H1 (cell line): ENCODE measurements at regions not wholly inside any gene's neighbourhood (a gene's known extent, or its start where the extent isn't known, plus 50 kb on each side); places are given as distances from the start of the nearest gene placed in this dataset.

Experiments used
- CTCF ChIA-PET: fragments of 300-600 bp; sonication (Branson Sonifier 250); formaldehyde crosslinking; loops from one replicate; lab custom pipeline; 2021; ENCODE audit not compliant: partially characterized antibody; lab: Charles Lee
- POLR2A ChIA-PET: fragments of 300-600 bp; sonication (Branson Sonifier 250); formaldehyde crosslinking; loops from one replicate; lab custom pipeline; 2021; ENCODE audit warnings: inconsistent platforms; ENCODE audit not compliant: partially characterized antibody; lab: Charles Lee
- DNase-seq, 2 experiments: peaks; one replicate each; pipeline versions ENCODE4 v3.0.0 to v3.0.0-alpha.2; 2010 to 2022; ENCODE audit warnings: low spot score in 2 of 2, low read depth in 1 of 2, mixed read lengths in 1 of 2
- FAIRE-seq: peaks from 2 replicates; lab custom pipeline; 2011; peaks lifted over from hg19 to GRCh38; lab: Jason Lieb, UNC
- H2AFZ ChIP-seq: 2 replicates; pipeline ENCODE4 v1.8.1; 2012; ENCODE audit warnings: low read length, inconsistent platforms
- H2AK5ac ChIP-seq: 2 replicates; pipeline ENCODE4 v1.6.1; 2013; ENCODE audit warnings: low read depth, low read length
- H2BK120ac ChIP-seq: replicated peaks from 2 replicates; pipeline ENCODE3; 2013; ENCODE audit warnings: low read depth, low read length, inconsistent platforms
- H2BK12ac ChIP-seq: 2 replicates; pipeline ENCODE4 v1.6.1; 2013; ENCODE audit warnings: low read depth, low read length
- H2BK15ac ChIP-seq: 2 replicates; pipeline ENCODE4 v1.6.1; 2013; ENCODE audit warnings: low read length
- H2BK20ac ChIP-seq: 2 replicates; pipeline ENCODE4 v1.6.1; 2013; ENCODE audit warnings: low read length
- H2BK5ac ChIP-seq: 2 replicates; pipeline ENCODE4 v1.6.1; 2013; ENCODE audit warnings: low read depth, low read length
- H3K14ac ChIP-seq: 2 replicates; pipeline ENCODE4 v1.6.1; 2013; ENCODE audit warnings: inconsistent platforms; ENCODE audit not compliant: insufficient read length
- H3K18ac ChIP-seq: 2 replicates; pipeline ENCODE4 v1.6.1; 2013; ENCODE audit warnings: low read length; ENCODE audit errors: extremely low read depth
- H3K23ac ChIP-seq: 2 replicates; pipeline ENCODE4 v1.6.1; 2013; ENCODE audit warnings: inconsistent platforms; ENCODE audit not compliant: insufficient read length
- H3K23me2 ChIP-seq: 2 replicates; pipeline ENCODE4 v1.6.1; 2013; ENCODE audit warnings: low read depth, low read length
- H3K27ac ChIP-seq: 2 replicates; pipeline ENCODE4 v1.6.1; 2011; ENCODE audit warnings: low read depth, low read length, inconsistent platforms
- H3K27me3 ChIP-seq, 4 experiments: replicated peaks in 1 of 4; 1 replicate in 1 of 4; 2 replicates in 3 of 4; pipeline versions ENCODE4 v1.6.1 to v1.8.1; 2011 to 2013; ENCODE audit warnings: low read length in 3 of 4, mild to moderate bottlenecking in 3 of 4, inconsistent platforms in 2 of 4, mixed read lengths in 2 of 4, moderate library complexity in 1 of 4; ENCODE audit not compliant: control insufficient read depth in 3 of 4, insufficient read depth in 3 of 4; ENCODE audit errors: extremely low read depth in 1 of 4
- H3K36me3 ChIP-seq, 4 experiments: 2 replicates each; pipeline versions ENCODE4 v1.6.1 to v1.8.1; 2011 to 2013; ENCODE audit warnings: mild to moderate bottlenecking in 4 of 4, low read length in 3 of 4, moderate library complexity in 2 of 4, control low read depth in 1 of 4, inconsistent platforms in 1 of 4; ENCODE audit not compliant: insufficient read depth in 4 of 4, control insufficient read depth in 2 of 4
- H3K4ac ChIP-seq: replicated peaks from 2 replicates; pipeline ENCODE3; 2013; ENCODE audit warnings: low read length, low read depth, mixed read lengths, inconsistent platforms; ENCODE audit not compliant: insufficient read length
- H3K4me1 ChIP-seq, 4 experiments: replicated peaks in 1 of 4; 1 replicate in 1 of 4; 2 replicates in 3 of 4; pipeline versions ENCODE4 v1.6.1 to v1.8.1; 2011 to 2013; ENCODE audit warnings: low read length in 3 of 4, inconsistent platforms in 2 of 4, mixed read lengths in 1 of 4; ENCODE audit not compliant: insufficient read depth in 4 of 4, control insufficient read depth in 3 of 4
- H3K4me2 ChIP-seq, 2 experiments: 2 replicates each; pipeline versions ENCODE4 v1.6.1 to v1.8.1; 2011 to 2013; ENCODE audit warnings: low read depth in 2 of 2, low read length in 2 of 2, control low read depth in 1 of 2, inconsistent platforms in 1 of 2, mild to moderate bottlenecking in 1 of 2; ENCODE audit not compliant: insufficient read depth in 1 of 2
- H3K4me3 ChIP-seq, 4 experiments: fragments of 200-600, 300-600 bp in 1 of 4; sonication (generic), shearing (Covaris generic), sonication (Bioruptor Twin) in 1 of 4; 2 replicates each; pipeline versions ENCODE4 v1.5.1 to v1.8.1; 2011 to 2016; ENCODE audit warnings: low read length in 4 of 4, low read depth in 3 of 4, control low read depth in 2 of 4, inconsistent platforms in 2 of 4, mild to moderate bottlenecking in 2 of 4, mixed read lengths in 1 of 4, moderate library complexity in 1 of 4; ENCODE audit not compliant: insufficient read depth in 2 of 4; ENCODE audit errors: extremely low read depth in 1 of 4
- H3K56ac ChIP-seq: replicated peaks from 2 replicates; pipeline ENCODE3; 2013; ENCODE audit warnings: low read depth, mild to moderate bottlenecking, mixed read lengths, low read length, inconsistent platforms; ENCODE audit not compliant: insufficient read length
- H3K79me1 ChIP-seq: 2 replicates; pipeline ENCODE4 v1.6.1; 2013; ENCODE audit warnings: low read depth, low read length, control low read depth
- H3K79me2 ChIP-seq, 2 experiments: 2 replicates each; pipeline versions ENCODE4 v1.6.1 to v1.8.1; 2012 to 2013; ENCODE audit warnings: low read length in 2 of 2, mild to moderate bottlenecking in 2 of 2, inconsistent platforms in 1 of 2; ENCODE audit not compliant: insufficient read depth in 2 of 2, control insufficient read depth in 1 of 2
- H3K9ac ChIP-seq, 4 experiments: replicated peaks in 1 of 4; 1 replicate in 1 of 4; 2 replicates in 3 of 4; pipeline versions ENCODE4 v1.6.1 to v1.8.1; 2011 to 2013; ENCODE audit warnings: low read depth in 3 of 4, low read length in 3 of 4, control low read depth in 2 of 4, mild to moderate bottlenecking in 2 of 4, moderate library complexity in 2 of 4, inconsistent platforms in 1 of 4; ENCODE audit errors: extremely low read depth in 1 of 4
- H3K9me3 ChIP-seq, 2 experiments: 2 replicates each; pipeline versions ENCODE4 v1.6.1 to v1.8.1; 2012 to 2013; ENCODE audit warnings: mild to moderate bottlenecking in 2 of 2, moderate library complexity in 2 of 2, control low read depth in 1 of 2, inconsistent platforms in 1 of 2, low read depth in 1 of 2, low read length in 1 of 2, mixed read lengths in 1 of 2; ENCODE audit not compliant: insufficient read depth in 2 of 2
- H4K20me1 ChIP-seq, 2 experiments: replicated peaks in 1 of 2; 2 replicates each; pipeline versions ENCODE3 to v1.8.1; 2011 to 2013; ENCODE audit warnings: inconsistent platforms in 2 of 2, low read length in 2 of 2, mild to moderate bottlenecking in 1 of 2; ENCODE audit not compliant: insufficient read depth in 2 of 2, control insufficient read depth in 1 of 2
- H4K5ac ChIP-seq: 2 replicates; pipeline ENCODE4 v1.6.1; 2013; ENCODE audit warnings: low read length, low read depth, mixed read lengths, inconsistent platforms; ENCODE audit not compliant: insufficient read length
- H4K8ac ChIP-seq: 2 replicates; pipeline ENCODE4 v1.8.0; 2013; ENCODE audit warnings: mild to moderate bottlenecking, moderate library complexity, low read length, inconsistent platforms; ENCODE audit not compliant: insufficient read depth; ENCODE audit errors: extremely low read depth
- H4K91ac ChIP-seq: replicated peaks from 2 replicates; pipeline ENCODE3; 2013; ENCODE audit warnings: low read length, mixed read lengths, inconsistent platforms; ENCODE audit not compliant: insufficient read length
- SUZ12 ChIP-seq: fragments of 200-600 bp; sonication (generic); IDR thresholded peaks from 2 replicates; pipeline ENCODE4 v1.6.1; 2012; ENCODE audit warnings: mild to moderate bottlenecking, inconsistent platforms, low read length, moderate library complexity, mixed read lengths
- TCF12 ChIP-seq: IDR thresholded peaks from 2 replicates; pipeline ENCODE4 v1.6.1; 2011; ENCODE audit warnings: low read depth, mild to moderate bottlenecking, low read length
- WGBS, 2 experiments: shearing (Covaris generic) in 1 of 2; methylation state at CpG; one replicate each; pipeline versions ENCODE4 v1.1.6 to v1.1.7; 2013 to 2015; ENCODE audit warnings: low lambda C conversion rate in 2 of 2, mixed read lengths in 2 of 2, inconsistent platforms in 1 of 2, low coverage in 1 of 2, missing lambda C conversion rate in 1 of 2; ENCODE audit not compliant: insufficient replicate concordance in 2 of 2, insufficient coverage in 1 of 2, insufficient read length in 1 of 2; ENCODE audit errors: extremely low coverage in 1 of 2, missing lambda C conversion rate in 1 of 2; 5-methylcytosine and 5-hydroxymethylcytosine counted together

GRCh38 chr2:78865667-78866066 lies 159.8 kb upstream of the REG3G start:
- Histone ChIP-seq H2BK120ac (no peak overlapping the region), H2BK20ac (no peak overlapping the region), H3K4me3 (no peak overlapping the region), H2BK12ac (no peak overlapping the region), H4K5ac (no peak overlapping the region), H4K91ac (no peak overlapping the region), H3K4me2 (no peak overlapping the region), H3K4me1 (no peaks in the 10 kb centered on the region; a peak in 1 of 7 replicates), H3K36me3 (no peaks in the 10 kb centered on the region), H3K79me2 (no peaks in the 10 kb centered on the region), H2BK5ac (no peak overlapping the region), H3K23me2 (no peaks in the 10 kb centered on the region), H4K20me1 (no peaks in the 10 kb centered on the region), H3K56ac (no peak overlapping the region), H4K8ac (no peak overlapping the region), H3K27ac (no peak overlapping the region), H3K23ac (no peak overlapping the region), H2AK5ac (no peak overlapping the region), H2AFZ (no peak overlapping the region), H3K79me1 (no peaks in the 10 kb centered on the region), H3K9ac (no peak overlapping the region), H2BK15ac (no peak overlapping the region), H3K4ac (no peak overlapping the region), H3K9me3 (no peaks in the 10 kb centered on the region), H3K14ac (no peak overlapping the region), H3K18ac (no peak overlapping the region), H3K27me3 (no peaks in the 10 kb centered on the region)
- DNase-seq: no peak
- ChIA-PET CTCF (interaction anchor here (0.6 kb wide), 2 partner anchors 101 to 420 kb away, joined by 3 read pairs; no protein-coding TSS in a partner anchor), POLR2A (no interaction called here)
- 90% methylated on average over 10 of the region's 10 CpGs; no CpG with 5 or more reads in 1 of the 2 experiments for WGBS, 2 experiments
- no peak for FAIRE-seq
- TF ChIP-seq SUZ12: no peak
- TF ChIP-seq TCF12: no peak
